ENCODE measurements at regions not wholly inside any gene's neighbourhood (a gene's known extent, or its start where the extent isn't known, plus 50 kb on each side); places are given as distances from the start of the nearest gene placed in this dataset.

DNA sequence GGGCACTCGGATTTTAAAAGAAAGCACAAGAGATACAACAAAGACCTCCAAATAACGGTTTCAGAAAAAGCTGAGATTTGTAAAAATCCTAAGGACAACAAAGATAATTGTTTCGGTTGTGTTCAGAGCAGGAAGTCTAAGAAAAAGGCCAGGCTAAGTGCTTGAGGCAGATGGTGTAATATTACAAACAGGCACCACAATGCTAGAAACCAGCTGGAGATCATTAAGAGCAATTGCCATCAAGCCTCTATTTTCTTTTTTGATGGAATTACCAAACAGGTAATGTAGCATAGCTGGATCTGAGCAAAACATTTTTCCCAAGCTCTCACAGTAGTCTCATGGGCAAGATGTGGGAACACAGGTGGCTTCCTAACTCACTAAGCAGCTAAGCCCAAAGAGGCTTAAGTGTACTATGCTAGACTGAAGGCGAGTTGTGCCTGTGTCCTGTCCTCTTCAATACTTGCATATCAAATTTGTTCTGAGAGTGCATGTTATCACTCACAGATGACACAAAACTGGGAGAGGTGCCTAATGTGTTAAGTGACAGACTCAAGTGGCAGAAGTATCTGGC, 161.6 kb downstream of the GLUL start:
- no peak overlapping the region for H3K4me2 ChIP-seq (ENCODE audit: insufficient read depth, insufficient read length, low read length)
- H3K14ac ChIP-seq (ENCODE audit: insufficient read depth, low read length) = no peak overlapping the region
- no peak for DNase-seq
- no peaks in the 10 kb centered on the region for H3K27me3 Mint-ChIP-seq (ENCODE audit: low read depth)
- no peaks in the 10 kb centered on the region for H3K79me1 ChIP-seq (ENCODE audit: insufficient read depth, low read depth, low read length, poor library complexity, severe bottlenecking)
- no peaks in the 10 kb centered on the region for H3K27me3 ChIP-seq (ENCODE audit: insufficient read depth, low read length)
- H3K27ac ChIP-seq (ENCODE audit: insufficient read length, low read depth, low read length) = no peak overlapping the region
- no peaks in the 10 kb centered on the region for H3K9me3 ChIP-seq (ENCODE audit: control insufficient read depth, low read depth, low read length)
- H2BK5ac ChIP-seq (ENCODE audit: insufficient read length, low read length) = no peak overlapping the region
- no peak overlapping the region for H2AFZ ChIP-seq (ENCODE audit: low read length)
- no peaks in the 10 kb centered on the region for H3K79me2 ChIP-seq (ENCODE audit: insufficient read depth, low read length)
- H3K9me3 Mint-ChIP-seq = no peaks in the 10 kb centered on the region; a peak in 1 of 5 replicates
- H3K4me1 Mint-ChIP-seq = peaks cover 16 to 24% of the 10 kb centered on the region in 2 experiments
- H4K91ac ChIP-seq (ENCODE audit: insufficient read length, low read depth, low read length) = no peak overlapping the region
- WGBS (ENCODE audit: extremely low coverage, insufficient read length, low lambda C conversion rate) = no CpG with 5 or more reads among the region's 4 CpGs
- TF ChIP-seq CTCF (conservative IDR thresholded peaks at IDR 0.05) = no peak
- no peak overlapping the region for H2BK20ac ChIP-seq (ENCODE audit: low read depth, low read length, poor library complexity, severe bottlenecking)
- no peak overlapping the region for H3K9ac ChIP-seq (ENCODE audit: extremely low read depth, insufficient read length, low read length)
- H2BK120ac ChIP-seq (ENCODE audit: low read depth, low read length, poor library complexity, severe bottlenecking) = no peak overlapping the region
- no peak overlapping the region for H3K23ac ChIP-seq (ENCODE audit: insufficient read length, low read depth, low read length)
- H3K4me3 Mint-ChIP-seq = no peak overlapping the region
- H2BK12ac ChIP-seq (ENCODE audit: insufficient read length, low read depth, low read length) = no peak overlapping the region
- no peak overlapping the region for H2AK5ac ChIP-seq (ENCODE audit: insufficient read length, low read length)
- no peak overlapping the region for H4K5ac ChIP-seq (ENCODE audit: insufficient read length, low read depth, low read length)
- no peaks in the 10 kb centered on the region for H3K36me3 Mint-ChIP-seq (ENCODE audit: insufficient read depth in 1 of 3, low read depth in 3 of 3)
- H3K27ac Mint-ChIP-seq = peak overlapping the region in 1 of 3 experiments; percentile 80; a peak in 2 of 7 replicates
- H3K18ac ChIP-seq (ENCODE audit: insufficient read length, low read depth, low read length) = no peak overlapping the region
- no peak overlapping the region for H3K56ac ChIP-seq (ENCODE audit: insufficient read length, low read depth, low read length)
- no peak overlapping the region for H3T11ph ChIP-seq (ENCODE audit: low read length)
- H2BK15ac ChIP-seq (ENCODE audit: low read depth, low read length) = no peak overlapping the region
- H4K8ac ChIP-seq (replicated peaks; ENCODE audit: insufficient read length, low read depth, low read length) = no peak overlapping the region
- peaks cover 3% of the 10 kb centered on the region; the same call in 1 of the 2 replicates for H3K4me1 ChIP-seq (ENCODE audit: insufficient read depth, low read length)
- H4K20me1 ChIP-seq (ENCODE audit: control insufficient read depth, insufficient read depth, insufficient read length) = no peaks in the 10 kb centered on the region
- H3K23me2 ChIP-seq (ENCODE audit: insufficient read length, low read depth, low read length, poor library complexity, severe bottlenecking) = no peaks in the 10 kb centered on the region
- H3K4ac ChIP-seq (ENCODE audit: low read depth, low read length) = no peak overlapping the region

All from H9 (cell line).